ENCODE measurements at regions not wholly inside any gene's neighbourhood (a gene's known extent, or its start where the extent isn't known, plus 50 kb on each side); places are given as distances from the start of the nearest gene placed in this dataset.
A peak's percentile ranks its signal among the peaks of the same experiment; 100 is the strongest.

- no peak overlapping the region for H3K9ac ChIP-seq (ENCODE audit: low read depth, low read length, poor library complexity)
- no peak overlapping the region for H3K23ac ChIP-seq (ENCODE audit: low read depth, low read length, poor library complexity)
- no peak for DNase-seq (ENCODE audit: low spot score)
- H2BK5ac ChIP-seq (ENCODE audit: low read length), result peak overlapping the region; percentile 17
- no peaks in the 10 kb centered on the region for H3K79me1 ChIP-seq (ENCODE audit: low read depth, low read length)
- no peak overlapping the region for H2BK15ac ChIP-seq (ENCODE audit: low read length)
- H3K18ac ChIP-seq (ENCODE audit: low read length), result peak overlapping the region; percentile 46
- no peaks in the 10 kb centered on the region for H3K27me3 ChIP-seq (ENCODE audit: control insufficient read depth in 3 of 3, insufficient read depth in 3 of 3, low read depth in 1 of 3, low read length in 3 of 3)
- no peaks in the 10 kb centered on the region for H3K36me3 ChIP-seq (replicated peaks in 1 of 2; ENCODE audit: control insufficient read depth in 2 of 2, insufficient read depth in 2 of 2, low read length in 2 of 2)
- no peak overlapping the region for H3K4me2 ChIP-seq (ENCODE audit: insufficient read depth, low read length, poor library complexity, severe bottlenecking)
- H3K27ac ChIP-seq (replicated peaks; ENCODE audit: low read length), result no peak overlapping the region
- no peak overlapping the region for H3K4ac ChIP-seq (ENCODE audit: low read length)
- H2AFZ ChIP-seq (ENCODE audit: low read length), result no peak overlapping the region
- no peak overlapping the region for H3K4me3 ChIP-seq (ENCODE audit: low read length in 2 of 2)
- no peak overlapping the region for H3K14ac ChIP-seq (ENCODE audit: low read length)
- peaks cover 0 to 2% of the 10 kb centered on the region in 2 donors for H3K9me3 ChIP-seq (replicated peaks in 1 of 2; ENCODE audit: control insufficient read depth in 2 of 2, insufficient read depth in 1 of 2, low read depth in 1 of 2, low read length in 2 of 2)
- no peak overlapping the region for H2BK120ac ChIP-seq (ENCODE audit: low read depth, low read length)
- WGBS, 2 donors (ENCODE audit: extremely low coverage in 2 of 2, insufficient read length in 2 of 2, insufficient replicate concordance in 1 of 2), result no CpG with 5 or more reads among the region's 7 CpGs
- peak overlapping the region; percentile 65 for H2AK5ac ChIP-seq (ENCODE audit: low read depth, low read length)
- H4K8ac ChIP-seq (ENCODE audit: low read depth, low read length), result no peak overlapping the region
- no peak overlapping the region for H2BK12ac ChIP-seq (ENCODE audit: low read length)
- no peaks in the 10 kb centered on the region for H3K4me1 ChIP-seq (ENCODE audit: control insufficient read depth in 2 of 2, insufficient read depth in 1 of 2, low read depth in 1 of 2, low read length in 2 of 2)
- no peak overlapping the region for H4K91ac ChIP-seq (ENCODE audit: low read depth, low read length, poor library complexity)
Observed at GRCh38 chr10:44557596-44558191, 172.8 kb upstream of the CXCL12 start.

- Histone ChIP-seq H3K18ac (ENCODE audit: low read length) (no peak overlapping the region), H3K4me3 (ENCODE audit: low read length in 2 of 2) (no peak overlapping the region), H2AFZ (ENCODE audit: low read length) (no peak overlapping the region), H3K14ac (ENCODE audit: low read length) (no peak overlapping the region), H2BK120ac (ENCODE audit: low read depth, low read length) (no peak overlapping the region), H2AK5ac (ENCODE audit: low read depth, low read length) (no peak overlapping the region), H3K4ac (ENCODE audit: low read length) (no peak overlapping the region), H3K9ac (ENCODE audit: low read depth, low read length, poor library complexity) (peak overlapping the region; percentile 2), H3K79me1 (ENCODE audit: low read depth, low read length) (no peaks in the 10 kb centered on the region), H2BK5ac (ENCODE audit: low read length) (peak overlapping the region; percentile 17), H2BK12ac (ENCODE audit: low read length) (no peak overlapping the region), H3K36me3 (replicated peaks in 1 of 2; ENCODE audit: control insufficient read depth in 2 of 2, insufficient read depth in 2 of 2, low read length in 2 of 2) (no peaks in the 10 kb centered on the region), H3K23ac (ENCODE audit: low read depth, low read length, poor library complexity) (no peak overlapping the region), H4K91ac (ENCODE audit: low read depth, low read length, poor library complexity) (no peak overlapping the region), H3K9me3 (replicated peaks in 1 of 2; ENCODE audit: control insufficient read depth in 2 of 2, insufficient read depth in 1 of 2, low read depth in 1 of 2, low read length in 2 of 2) (peaks cover 0 to 1% of the 10 kb centered on the region in 2 donors), H3K4me1 (ENCODE audit: control insufficient read depth in 2 of 2, insufficient read depth in 1 of 2, low read depth in 1 of 2, low read length in 2 of 2) (no peaks in the 10 kb centered on the region), H3K4me2 (ENCODE audit: insufficient read depth, low read length, poor library complexity, severe bottlenecking) (no peak overlapping the region), H3K27ac (replicated peaks; ENCODE audit: low read length) (no peak overlapping the region), H3K27me3 (ENCODE audit: control insufficient read depth in 3 of 3, insufficient read depth in 3 of 3, low read depth in 1 of 3, low read length in 3 of 3) (no peaks in the 10 kb centered on the region), H2BK15ac (ENCODE audit: low read length) (no peak overlapping the region), H4K8ac (ENCODE audit: low read depth, low read length) (no peak overlapping the region)
- DNase-seq (ENCODE audit: low spot score), result no peak
Observed at GRCh38 chr10:44558521-44558920, 173.6 kb upstream of the CXCL12 start.

DNA sequence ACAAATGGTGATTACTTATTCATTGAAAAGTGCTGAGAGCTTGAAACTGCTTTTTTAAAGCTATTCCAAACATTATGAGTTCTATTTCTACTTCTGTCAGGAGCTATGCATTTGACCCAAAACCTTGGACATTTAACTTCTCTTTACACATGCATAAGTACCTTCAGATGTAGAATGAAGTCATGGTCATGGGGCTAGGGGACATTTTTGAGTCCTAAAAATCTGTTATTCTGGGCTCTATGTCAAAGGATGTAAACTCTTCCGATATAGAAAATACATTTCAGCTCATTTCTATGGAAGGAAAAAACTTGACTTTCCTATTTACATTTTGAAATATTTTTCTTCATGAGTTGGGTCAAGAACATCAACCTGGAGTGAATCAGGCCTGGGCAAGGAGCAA, 179.5 kb upstream of the CXCL12 start:
- no peak overlapping the region for H2BK5ac ChIP-seq (ENCODE audit: low read length)
- no CpG with 5 or more reads among the region's 1 CpG for WGBS, 2 donors (ENCODE audit: extremely low coverage in 2 of 2, insufficient read length in 2 of 2, insufficient replicate concordance in 1 of 2)
- no peak overlapping the region for H3K27ac ChIP-seq (replicated peaks; ENCODE audit: low read length)
- no peak overlapping the region for H2BK15ac ChIP-seq (ENCODE audit: low read length)
- no peak overlapping the region for H3K18ac ChIP-seq (ENCODE audit: low read length)
- H2BK12ac ChIP-seq (ENCODE audit: low read length), result no peak overlapping the region
- no peaks in the 10 kb centered on the region for H3K27me3 ChIP-seq (ENCODE audit: control insufficient read depth in 3 of 3, insufficient read depth in 3 of 3, low read depth in 1 of 3, low read length in 3 of 3)
- H4K91ac ChIP-seq (ENCODE audit: low read depth, low read length, poor library complexity), result no peak overlapping the region
- H3K4me3 ChIP-seq (ENCODE audit: low read length in 2 of 2), result no peak overlapping the region
- no peak overlapping the region for H2AFZ ChIP-seq (ENCODE audit: low read length)
- peaks cover 0 to 1% of the 10 kb centered on the region in 2 donors for H3K9me3 ChIP-seq (replicated peaks in 1 of 2; ENCODE audit: control insufficient read depth in 2 of 2, insufficient read depth in 1 of 2, low read depth in 1 of 2, low read length in 2 of 2)
- H3K4ac ChIP-seq (ENCODE audit: low read length), result no peak overlapping the region
- no peak overlapping the region for H3K23ac ChIP-seq (ENCODE audit: low read depth, low read length, poor library complexity)
- no peak for DNase-seq (ENCODE audit: low spot score)
- peaks cover 0 to 5% of the 10 kb centered on the region in 2 donors for H3K4me1 ChIP-seq (ENCODE audit: control insufficient read depth in 2 of 2, insufficient read depth in 1 of 2, low read depth in 1 of 2, low read length in 2 of 2)
- H3K4me2 ChIP-seq (ENCODE audit: insufficient read depth, low read length, poor library complexity, severe bottlenecking), result no peak overlapping the region
- H4K8ac ChIP-seq (ENCODE audit: low read depth, low read length), result no peak overlapping the region
- no peak overlapping the region for H3K9ac ChIP-seq (ENCODE audit: low read depth, low read length, poor library complexity)
- H3K14ac ChIP-seq (ENCODE audit: low read length), result no peak overlapping the region
- H2AK5ac ChIP-seq (ENCODE audit: low read depth, low read length), result no peak overlapping the region
- H3K36me3 ChIP-seq (replicated peaks in 1 of 2; ENCODE audit: control insufficient read depth in 2 of 2, insufficient read depth in 2 of 2, low read length in 2 of 2), result no peaks in the 10 kb centered on the region
- no peaks in the 10 kb centered on the region for H3K79me1 ChIP-seq (ENCODE audit: low read depth, low read length)
- H2BK120ac ChIP-seq (ENCODE audit: low read depth, low read length), result no peak overlapping the region

- Histone ChIP-seq H3K4me1 (ENCODE audit: control insufficient read depth in 2 of 2, insufficient read depth in 1 of 2, low read depth in 1 of 2, low read length in 2 of 2) (peaks cover 0 to 5% of the 10 kb centered on the region in 2 donors), H3K18ac (ENCODE audit: low read length) (no peak overlapping the region), H3K9ac (ENCODE audit: low read depth, low read length, poor library complexity) (no peak overlapping the region), H3K36me3 (replicated peaks in 1 of 2; ENCODE audit: control insufficient read depth in 2 of 2, insufficient read depth in 2 of 2, low read length in 2 of 2) (no peaks in the 10 kb centered on the region), H2AK5ac (ENCODE audit: low read depth, low read length) (no peak overlapping the region), H4K8ac (ENCODE audit: low read depth, low read length) (no peak overlapping the region), H2BK15ac (ENCODE audit: low read length) (no peak overlapping the region), H3K4me3 (ENCODE audit: low read length in 2 of 2) (no peak overlapping the region), H3K27ac (replicated peaks; ENCODE audit: low read length) (no peak overlapping the region), H3K4ac (ENCODE audit: low read length) (no peak overlapping the region), H3K14ac (ENCODE audit: low read length) (no peak overlapping the region), H3K9me3 (replicated peaks in 1 of 2; ENCODE audit: control insufficient read depth in 2 of 2, insufficient read depth in 1 of 2, low read depth in 1 of 2, low read length in 2 of 2) (peaks cover 0 to 1% of the 10 kb centered on the region in 2 donors), H2BK5ac (ENCODE audit: low read length) (no peak overlapping the region), H2BK12ac (ENCODE audit: low read length) (no peak overlapping the region), H3K27me3 (ENCODE audit: control insufficient read depth in 3 of 3, insufficient read depth in 3 of 3, low read depth in 1 of 3, low read length in 3 of 3) (no peaks in the 10 kb centered on the region), H3K4me2 (ENCODE audit: insufficient read depth, low read length, poor library complexity, severe bottlenecking) (no peak overlapping the region), H4K91ac (ENCODE audit: low read depth, low read length, poor library complexity) (no peak overlapping the region), H3K23ac (ENCODE audit: low read depth, low read length, poor library complexity) (no peak overlapping the region), H2AFZ (ENCODE audit: low read length) (no peak overlapping the region), H2BK120ac (ENCODE audit: low read depth, low read length) (no peak overlapping the region), H3K79me1 (ENCODE audit: low read depth, low read length) (no peaks in the 10 kb centered on the region)
- DNase-seq (ENCODE audit: low spot score), result no peak
- no CpG with 5 or more reads among the region's 3 CpGs for WGBS, 2 donors (ENCODE audit: extremely low coverage in 2 of 2, insufficient read length in 2 of 2, insufficient replicate concordance in 1 of 2)
Observed at GRCh38 chr10:44564790-44565189, 179.9 kb upstream of the CXCL12 start.

All from neuronal stem cell (in vitro differentiated cells).